Neural cell (in vitro differentiated cells): ENCODE measurements at regions not wholly inside any gene's neighbourhood (a gene's known extent, or its start where the extent isn't known, plus 50 kb on each side); places are given as distances from the start of the nearest gene placed in this dataset.

Experiments
- H2AFZ ChIP-seq: fragments of 200-600, 300-800 bp; sonication (generic), shearing (Covaris generic); 2 replicates; pipeline ENCODE4 v1.6.0; 2014; ENCODE audit warnings: low read depth, mild to moderate bottlenecking, antibody characterized with exemption, low read length, moderate library complexity
- H3F3A ChIP-seq: fragments of 200-600 bp; shearing (Covaris generic); 2 replicates; pipeline ENCODE4 v1.6.1; 2016; ENCODE audit warnings: mild to moderate bottlenecking, moderate library complexity, mixed read lengths, antibody characterized with exemption, low read length; ENCODE audit not compliant: insufficient read depth, poor library complexity, severe bottlenecking
- H3K27ac ChIP-seq: fragments of 200-600, 300-800 bp; sonication (generic), shearing (Covaris generic); 2 replicates; pipeline ENCODE4 v1.5.1; 2014; ENCODE audit warnings: mild to moderate bottlenecking, low read length, moderate library complexity
- H3K27me3 ChIP-seq: fragments of 300-800, 200-600 bp; sonication (generic), shearing (Covaris generic); 2 replicates; pipeline ENCODE4 v1.6.0; 2014; ENCODE audit warnings: mild to moderate bottlenecking, low read depth, low read length, moderate library complexity; ENCODE audit not compliant: insufficient read depth
- H3K36me3 ChIP-seq: fragments of 300-800, 200-600 bp; sonication (generic), shearing (Covaris generic); 2 replicates; pipeline ENCODE4 v1.5.1; 2014; ENCODE audit warnings: mild to moderate bottlenecking, antibody characterized with exemption, low read length, moderate library complexity; ENCODE audit not compliant: insufficient read depth
- H3K4me2 ChIP-seq: fragments of 300-800, 200-600 bp; sonication (generic), shearing (Covaris generic); 2 replicates; pipeline ENCODE4 v1.6.0; 2014; ENCODE audit warnings: mild to moderate bottlenecking, low read length
- H3K4me3 ChIP-seq: fragments of 300-800, 200-600 bp; sonication (generic), shearing (Covaris generic); 2 replicates; pipeline ENCODE4 v1.5.1; 2014; ENCODE audit warnings: mild to moderate bottlenecking, low read length, moderate library complexity
- H3K79me2 ChIP-seq: fragments of 200-600 bp; shearing (Covaris generic); replicated peaks from 2 replicates; pipeline ENCODE4 v1.6.0; 2014; ENCODE audit warnings: mild to moderate bottlenecking, low read length, moderate library complexity; ENCODE audit not compliant: insufficient read depth
- H3K9ac ChIP-seq: fragments of 300-800, 200-600 bp; sonication (generic), shearing (Covaris generic); 2 replicates; pipeline ENCODE4 v1.6.1; 2016; ENCODE audit warnings: mild to moderate bottlenecking, low read length, mixed read lengths
- H3K9me2 ChIP-seq: fragments of 200-600 bp; shearing (Covaris generic); 2 replicates; pipeline ENCODE4 v1.6.1; 2016; ENCODE audit warnings: mild to moderate bottlenecking, low read length, mixed read lengths; ENCODE audit not compliant: insufficient read depth
- H3K9me3 ChIP-seq: fragments of 200-600, 300-800 bp; sonication (generic), shearing (Covaris generic); 2 replicates; pipeline ENCODE4 v1.6.1; 2016; ENCODE audit warnings: mild to moderate bottlenecking, mixed run types, low read length, moderate library complexity, mixed read lengths
- H4K20me1 ChIP-seq: fragments of 200-600 bp; shearing (Covaris generic); 2 replicates; pipeline ENCODE4 v1.6.1; 2016; ENCODE audit warnings: mild to moderate bottlenecking, mixed run types; ENCODE audit not compliant: insufficient read depth
- CTCF ChIP-seq: fragments of 450-650 bp; IDR thresholded peaks from 2 replicates; pipeline ENCODE4 v1.5.1; 2014; ENCODE audit warnings: antibody characterized with exemption, mild to moderate bottlenecking, moderate library complexity; ENCODE audit not compliant: poor library complexity, severe bottlenecking
- EP300 ChIP-seq: fragments of 450-650 bp; conservative IDR thresholded peaks from 2 replicates; pipeline ENCODE4 v1.6.1; 2014; ENCODE audit warnings: antibody characterized with exemption, mild to moderate bottlenecking, moderate library complexity; ENCODE audit not compliant: poor library complexity, severe bottlenecking
- EZH2 ChIP-seq: fragments of 200-600, 300-800 bp; shearing (Covaris generic), sonication (generic); IDR thresholded peaks from 2 replicates; pipeline ENCODE4 v1.6.1; 2014; ENCODE audit warnings: antibody characterized with exemption, low read length, borderline replicate concordance, mild to moderate bottlenecking; ENCODE audit not compliant: insufficient read depth, poor library complexity, severe bottlenecking
- MXI1 ChIP-seq: fragments of 450-650 bp; conservative IDR thresholded peaks from 2 replicates; pipeline ENCODE4 v1.6.1; 2014; ENCODE audit warnings: antibody characterized with exemption, mild to moderate bottlenecking; ENCODE audit not compliant: poor library complexity, severe bottlenecking
- POLR2AphosphoS5 ChIP-seq: IDR thresholded peaks from 2 replicates; pipeline ENCODE4 v1.6.1; 2012
- RAD21 ChIP-seq: fragments of 450-650 bp; conservative IDR thresholded peaks from 2 replicates; pipeline ENCODE4 v1.6.1; 2014; ENCODE audit warnings: antibody characterized with exemption, mild to moderate bottlenecking, moderate library complexity
- REST ChIP-seq: IDR thresholded peaks from 2 replicates; pipeline ENCODE4 v1.6.1; 2012; ENCODE audit warnings: borderline replicate concordance
- SMC3 ChIP-seq: fragments of 450-650 bp; conservative IDR thresholded peaks from 2 replicates; pipeline ENCODE4 v1.6.1; 2014; ENCODE audit warnings: antibody characterized with exemption, mild to moderate bottlenecking, moderate library complexity; ENCODE audit not compliant: poor library complexity

- Histone ChIP-seq H3K27me3 (no peaks in the 10 kb centered on the region), H3K36me3 (no peaks in the 10 kb centered on the region), H3K79me2 (no peaks in the 10 kb centered on the region), H2AFZ (no peak overlapping the region), H3K27ac (no peak overlapping the region), H3K4me2 (no peak overlapping the region), H3F3A (no peaks in the 10 kb centered on the region), H3K9me3 (no peaks in the 10 kb centered on the region), H3K9ac (no peak overlapping the region), H3K4me3 (no peak overlapping the region), H4K20me1 (no peaks in the 10 kb centered on the region), H3K9me2 (no peaks in the 10 kb centered on the region)
- no peak for TF ChIP-seq EZH2
- no peak for TF ChIP-seq POLR2AphosphoS5
Measured at GRCh38 chr1:101683561-101683960, 313.2 kb downstream of the OLFM3 start.

- Histone ChIP-seq H3K9ac (no peak overlapping the region), H2AFZ (no peak overlapping the region), H4K20me1 (no peaks in the 10 kb centered on the region), H3K9me2 (no peaks in the 10 kb centered on the region), H3K4me2 (no peak overlapping the region), H3K36me3 (no peaks in the 10 kb centered on the region), H3K27me3 (no peaks in the 10 kb centered on the region), H3K4me3 (no peak overlapping the region), H3K79me2 (no peaks in the 10 kb centered on the region), H3F3A (no peaks in the 10 kb centered on the region), H3K9me3 (no peaks in the 10 kb centered on the region), H3K27ac (no peak overlapping the region)
- no peak for TF ChIP-seq EZH2
- TF ChIP-seq CTCF: no peak
- no peak for TF ChIP-seq RAD21
- no peak for TF ChIP-seq POLR2AphosphoS5
- no peak for TF ChIP-seq EP300
- TF ChIP-seq REST: no peak
- TF ChIP-seq MXI1: no peak
- TF ChIP-seq SMC3: no peak
Measured at GRCh38 chr1:101697072-101697471, 299.7 kb downstream of the OLFM3 start.

- no peak overlapping the region for H2AFZ ChIP-seq
- no peaks in the 10 kb centered on the region for H3F3A ChIP-seq
- no peak overlapping the region for H3K9ac ChIP-seq
- no peak overlapping the region for H3K4me2 ChIP-seq
- no peaks in the 10 kb centered on the region for H3K27me3 ChIP-seq
- no peaks in the 10 kb centered on the region for H4K20me1 ChIP-seq
- no peaks in the 10 kb centered on the region for H3K9me2 ChIP-seq
- H3K4me3 ChIP-seq: no peak overlapping the region
- no peak overlapping the region for H3K27ac ChIP-seq
- no peaks in the 10 kb centered on the region for H3K36me3 ChIP-seq
- no peak for TF ChIP-seq EP300
- no peak for TF ChIP-seq REST
- no peak for TF ChIP-seq MXI1
- TF ChIP-seq SMC3: no peak
- no peak for TF ChIP-seq POLR2AphosphoS5
- no peaks in the 10 kb centered on the region for H3K9me3 ChIP-seq
- no peaks in the 10 kb centered on the region for H3K79me2 ChIP-seq
Measured at GRCh38 chr1:101698681-101699080, 298.0 kb downstream of the OLFM3 start.
